Activated CD8-positive, alpha-beta T cell treated with anti-CD3 and anti-CD28 coated beads for 36 hours (primary cell): ENCODE measurements at regions not wholly inside any gene's neighbourhood (a gene's known extent, or its start where the extent isn't known, plus 50 kb on each side); places are given as distances from the start of the nearest gene placed in this dataset.

Experiments
- ATAC-seq: fragments of 200-7000 bp; cut with Tn5 transposase; one replicate; pipeline ENCODE4 v1.10.0; 2021; ENCODE audit warnings: mild to moderate bottlenecking, moderate library complexity
- CTCF ChIA-PET: fragments of 350-600 bp; sonication (Branson Sonifier 250); formaldehyde crosslinking; loops from one replicate; lab custom pipeline; 2021; ENCODE audit warnings: antibody characterized with exemption; lab: Charles Lee
- POLR2A ChIA-PET: fragments of 350-600 bp; sonication (Branson Sonifier 250); formaldehyde crosslinking; loops from one replicate; lab custom pipeline; 2021; ENCODE audit warnings: antibody characterized with exemption; lab: Charles Lee
- DNase-seq: peaks from one replicate; pipeline ENCODE4 v3.0.0-alpha.2; 2020
- H3K27ac Mint-ChIP-seq: one replicate; pipeline ENCODE4 v1.8.0; 2021; ENCODE audit warnings: mild to moderate bottlenecking, mixed read lengths
- H3K27me3 Mint-ChIP-seq: one replicate; pipeline ENCODE4 v1.8.0; 2021; ENCODE audit warnings: mixed read lengths
- H3K36me3 Mint-ChIP-seq: one replicate; pipeline ENCODE4 v1.8.0; 2021; ENCODE audit warnings: low read depth, mixed read lengths
- H3K4me1 Mint-ChIP-seq: one replicate; pipeline ENCODE4 v1.8.0; 2021; ENCODE audit warnings: low read depth, mixed read lengths
- H3K4me3 Mint-ChIP-seq: one replicate; pipeline ENCODE4 v1.8.0; 2021; ENCODE audit warnings: mild to moderate bottlenecking, moderate library complexity, mixed read lengths
- H3K9me3 Mint-ChIP-seq: one replicate; pipeline ENCODE4 v1.8.0; 2021; ENCODE audit warnings: mixed read lengths
- intact Hi-C: fragments of 100-400 bp; cut with micrococcal nuclease; formaldehyde crosslinking; loops from one replicate; pipeline ENCODE4 v1.10.0; 2022
- TF ChIP-seq, protein P1 (sequence below): fragments of 200-600 bp; IDR thresholded peaks from one replicate; pipeline ENCODE4 v1.8.0; 2022; ENCODE audit warnings: antibody characterized with exemption, mild to moderate bottlenecking

DNA sequence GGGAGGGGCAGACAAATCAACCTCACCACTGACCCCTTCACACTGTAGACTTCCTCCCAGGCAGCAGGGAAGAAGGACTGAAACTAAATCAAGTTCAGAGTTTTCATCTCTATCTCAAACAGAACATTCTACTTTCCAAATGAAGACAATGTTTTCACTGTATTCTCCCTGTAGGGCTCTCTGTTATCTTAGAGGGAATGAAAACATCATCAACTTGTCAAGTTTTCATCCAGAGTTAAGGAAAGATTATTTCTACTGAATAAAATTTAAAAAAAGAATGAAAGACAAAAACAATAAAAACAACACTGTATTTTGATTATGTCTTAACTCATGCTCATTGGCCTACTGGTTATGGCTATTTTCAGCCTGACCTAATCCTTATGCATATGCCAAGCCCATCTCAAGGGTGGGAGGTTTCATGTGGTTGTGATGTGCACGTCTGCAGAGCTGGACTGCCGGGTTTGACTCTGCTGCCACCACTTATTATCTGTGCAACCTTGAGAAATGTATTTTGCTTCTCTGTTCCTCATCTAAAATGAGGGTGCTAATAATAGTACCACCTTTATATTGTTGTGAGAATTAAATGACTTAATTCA is 152.0 kb upstream of the AVPR1A start:
- intact Hi-C loops, result no loop called here
- TF ChIP-seq, protein P1, sequence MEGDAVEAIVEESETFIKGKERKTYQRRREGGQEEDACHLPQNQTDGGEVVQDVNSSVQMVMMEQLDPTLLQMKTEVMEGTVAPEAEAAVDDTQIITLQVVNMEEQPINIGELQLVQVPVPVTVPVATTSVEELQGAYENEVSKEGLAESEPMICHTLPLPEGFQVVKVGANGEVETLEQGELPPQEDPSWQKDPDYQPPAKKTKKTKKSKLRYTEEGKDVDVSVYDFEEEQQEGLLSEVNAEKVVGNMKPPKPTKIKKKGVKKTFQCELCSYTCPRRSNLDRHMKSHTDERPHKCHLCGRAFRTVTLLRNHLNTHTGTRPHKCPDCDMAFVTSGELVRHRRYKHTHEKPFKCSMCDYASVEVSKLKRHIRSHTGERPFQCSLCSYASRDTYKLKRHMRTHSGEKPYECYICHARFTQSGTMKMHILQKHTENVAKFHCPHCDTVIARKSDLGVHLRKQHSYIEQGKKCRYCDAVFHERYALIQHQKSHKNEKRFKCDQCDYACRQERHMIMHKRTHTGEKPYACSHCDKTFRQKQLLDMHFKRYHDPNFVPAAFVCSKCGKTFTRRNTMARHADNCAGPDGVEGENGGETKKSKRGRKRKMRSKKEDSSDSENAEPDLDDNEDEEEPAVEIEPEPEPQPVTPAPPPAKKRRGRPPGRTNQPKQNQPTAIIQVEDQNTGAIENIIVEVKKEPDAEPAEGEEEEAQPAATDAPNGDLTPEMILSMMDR, result no peak
- ChIA-PET POLR2A (no interaction called here), CTCF (no interaction called here)
- no peak overlapping the region for H3K27ac Mint-ChIP-seq
- H3K9me3 Mint-ChIP-seq, result no peaks in the 10 kb centered on the region
- ATAC-seq (no peak), DNase-seq (no peak)
- no peaks in the 10 kb centered on the region for H3K27me3 Mint-ChIP-seq
- H3K36me3 Mint-ChIP-seq, result no peaks in the 10 kb centered on the region
- no peak overlapping the region for H3K4me3 Mint-ChIP-seq
- H3K4me1 Mint-ChIP-seq, result peaks cover 4% of the 10 kb centered on the region

DNA sequence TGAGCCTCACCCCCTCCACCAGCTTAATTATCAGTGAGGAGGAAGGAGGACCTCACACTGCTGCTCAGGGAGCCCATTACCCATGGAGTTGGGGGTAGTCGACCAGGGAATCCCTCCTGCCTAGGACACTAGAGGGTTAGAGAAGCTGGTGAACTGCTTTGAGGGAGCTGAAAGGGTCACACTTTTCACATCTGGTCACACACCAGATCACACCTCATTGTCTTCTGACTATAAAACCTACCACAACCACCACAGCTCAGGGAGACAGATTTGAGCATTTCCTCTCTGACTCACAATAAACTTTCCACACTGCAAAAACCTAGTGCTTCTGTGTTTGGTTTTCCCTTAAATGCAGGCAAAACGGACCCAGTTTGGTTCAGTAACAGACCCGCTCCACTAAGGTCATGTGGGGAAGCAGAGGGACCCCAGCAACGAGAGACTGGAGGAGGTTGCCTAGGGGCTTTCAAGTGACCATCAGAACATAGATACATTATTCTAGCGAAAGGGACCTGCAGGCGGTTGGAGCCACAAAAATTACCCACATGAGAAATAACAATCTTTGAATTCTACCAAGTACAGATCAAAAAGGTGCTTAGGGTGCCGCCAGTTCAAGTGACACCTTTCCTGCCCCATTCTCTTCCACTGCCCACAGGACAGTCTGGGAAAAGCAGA is 151.4 kb upstream of the AVPR1A start:
- intact Hi-C loops, result no loop called here
- no peaks in the 10 kb centered on the region for H3K9me3 Mint-ChIP-seq
- H3K4me3 Mint-ChIP-seq, result no peak overlapping the region
- CTCF ChIA-PET, result no interaction called here
- H3K4me1 Mint-ChIP-seq, result peaks cover 4% of the 10 kb centered on the region
- DNase-seq (peak; percentile 4), ATAC-seq (peak; percentile 37)
- no peak overlapping the region for H3K27ac Mint-ChIP-seq
- POLR2A ChIA-PET, result no interaction called here
- TF ChIP-seq, protein P1, result no peak
- H3K36me3 Mint-ChIP-seq, result no peaks in the 10 kb centered on the region
- H3K27me3 Mint-ChIP-seq, result no peaks in the 10 kb centered on the region

DNA sequence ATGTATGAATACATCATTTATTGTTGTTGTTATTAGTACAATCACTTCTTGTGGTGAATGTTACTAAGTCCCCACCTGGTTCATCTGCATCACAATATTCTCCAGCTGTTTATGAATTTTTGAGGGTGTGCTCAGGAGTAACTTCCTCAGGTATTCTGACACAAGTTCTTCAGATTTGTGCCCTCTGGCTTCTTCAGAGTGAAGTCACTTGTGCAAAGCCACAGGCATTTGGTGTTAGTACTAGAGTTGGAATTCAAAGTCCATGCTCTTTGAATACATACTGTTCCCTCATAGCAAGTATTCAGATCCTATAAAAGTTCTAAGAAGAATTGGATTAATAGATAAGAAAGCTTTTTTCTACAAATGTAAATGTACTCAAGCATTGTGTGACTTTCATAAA is 150.3 kb upstream of the AVPR1A start:
- ATAC-seq, result no peak
- H3K9me3 Mint-ChIP-seq, result no peaks in the 10 kb centered on the region
- H3K4me3 Mint-ChIP-seq, result no peak overlapping the region
- no peak for DNase-seq
- CTCF ChIA-PET, result no interaction called here
- H3K27me3 Mint-ChIP-seq, result no peaks in the 10 kb centered on the region
- H3K36me3 Mint-ChIP-seq, result no peaks in the 10 kb centered on the region
- POLR2A ChIA-PET, result interaction anchor here (0.7 kb wide), 1 partner anchor 12 kb away, joined by 3 read pairs; no protein-coding TSS in a partner anchor
- intact Hi-C loops, result no loop called here
- TF ChIP-seq, protein P1, result no peak
- no peak overlapping the region for H3K27ac Mint-ChIP-seq
- H3K4me1 Mint-ChIP-seq, result peaks cover 4% of the 10 kb centered on the region

DNA sequence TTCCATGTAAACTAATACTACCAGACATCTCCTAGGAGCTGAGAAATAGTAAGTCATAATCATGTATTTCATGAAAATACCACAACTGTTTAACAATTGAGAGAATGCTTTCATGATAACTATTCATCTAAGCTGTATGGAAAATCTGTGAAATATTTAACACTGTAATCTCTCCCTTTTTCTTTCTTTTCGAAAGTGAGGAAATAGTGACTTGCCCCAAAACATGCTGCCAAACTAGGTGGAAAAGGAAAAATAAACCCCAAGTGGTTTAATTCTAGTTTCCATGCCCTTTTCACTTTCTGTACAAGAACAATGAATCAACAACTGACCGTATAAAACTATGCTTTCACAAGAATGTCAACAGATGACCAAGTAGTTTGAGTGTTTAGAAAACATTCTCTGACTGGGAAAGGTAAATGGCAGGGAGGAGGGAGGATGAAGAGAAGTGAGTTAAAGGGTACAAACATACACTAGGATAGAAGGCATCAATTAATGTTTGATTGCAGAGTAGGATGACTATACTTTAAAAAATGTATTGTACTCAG is 147.5 kb upstream of the AVPR1A start:
- Mint-ChIP-seq H3K27ac (no peak overlapping the region), H3K9me3 (no peaks in the 10 kb centered on the region), H3K27me3 (no peaks in the 10 kb centered on the region), H3K4me3 (no peak overlapping the region), H3K36me3 (no peaks in the 10 kb centered on the region), H3K4me1 (peaks cover 4% of the 10 kb centered on the region)
- TF ChIP-seq, protein P1, result no peak
- CTCF ChIA-PET, result no interaction called here
- ATAC-seq (no peak), DNase-seq (no peak)
- POLR2A ChIA-PET, result no interaction called here
- intact Hi-C loops, result no loop called here

DNA sequence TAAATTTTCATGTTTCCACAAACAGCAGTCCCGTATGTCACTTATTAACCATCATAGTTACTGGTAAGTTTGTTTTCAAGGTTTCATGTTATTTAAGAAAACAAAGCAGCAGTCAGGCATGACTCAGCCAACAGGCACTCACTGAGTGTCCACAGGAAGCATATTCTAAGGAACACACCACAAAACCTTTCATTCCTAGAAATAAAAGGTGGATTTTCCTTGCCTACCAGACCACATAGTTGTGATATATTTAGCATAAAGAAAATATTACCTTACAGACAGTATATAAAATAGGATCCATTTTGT is 143.3 kb upstream of the AVPR1A start:
- Mint-ChIP-seq H3K27me3 (no peaks in the 10 kb centered on the region), H3K27ac (no peak overlapping the region), H3K4me3 (no peak overlapping the region), H3K4me1 (no peaks in the 10 kb centered on the region), H3K36me3 (no peaks in the 10 kb centered on the region), H3K9me3 (no peaks in the 10 kb centered on the region)
- ATAC-seq (no peak), DNase-seq (no peak)
- TF ChIP-seq, protein P1, result no peak
- ChIA-PET POLR2A (no interaction called here), CTCF (no interaction called here)
- intact Hi-C loops, result no loop called here
